ENCODE measurements at regions not wholly inside any gene's neighbourhood (a gene's known extent, or its start where the extent isn't known, plus 50 kb on each side); places are given as distances from the start of the nearest gene placed in this dataset.

DNA sequence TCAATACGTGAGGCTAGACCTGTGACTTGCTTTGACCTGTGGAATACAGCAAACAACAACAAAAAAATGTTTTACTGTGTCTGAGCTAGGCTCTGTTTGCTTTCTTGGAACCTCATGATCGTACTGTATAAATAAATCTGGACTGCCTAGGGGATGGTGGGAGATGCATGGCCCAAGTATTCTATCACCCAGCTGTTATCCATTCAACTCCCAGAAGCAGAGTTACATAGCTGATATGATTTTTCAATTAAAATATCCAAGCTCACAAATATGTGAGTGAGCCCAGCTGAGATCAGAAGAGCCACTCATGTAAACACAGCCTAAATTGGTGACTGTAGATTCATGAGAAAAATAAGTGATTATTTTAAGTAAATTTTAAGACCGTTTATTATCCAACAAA lies 154.1 kb upstream of the THUMPD2 start:
- no peak for DNase-seq (ENCODE audit: low spot score in 2 of 2)
- WGBS, 2 donors = 64 to 66% methylated on average over 3 of the region's 3 CpGs
- H3K36me3 ChIP-seq = no peaks in the 10 kb centered on the region

DNA sequence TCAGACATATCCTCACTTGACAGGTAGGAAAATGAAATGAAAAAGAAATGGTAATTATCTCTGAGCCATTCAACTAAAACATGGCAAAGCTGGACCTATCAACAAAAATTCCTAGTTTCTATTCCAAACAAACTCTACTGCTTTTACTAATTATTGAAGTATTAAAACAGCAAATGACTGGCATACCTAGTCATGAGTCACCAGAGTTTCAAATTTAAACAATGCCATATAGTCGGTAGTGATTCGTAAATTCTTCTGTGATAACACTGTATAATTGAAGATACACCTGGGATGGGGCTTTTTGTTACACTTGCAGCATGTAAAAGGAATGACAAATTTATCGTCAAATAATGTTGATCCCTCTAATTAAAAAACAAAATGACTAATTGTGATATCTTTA lies 153.1 kb upstream of the THUMPD2 start:
- TF ChIP-seq EP300 (IDR thresholded peaks at IDR 0.05) = no peak
- no peaks in the 10 kb centered on the region for H3K27me3 ChIP-seq
- H3K9me3 ChIP-seq = no peaks in the 10 kb centered on the region
- 92% methylated on average over 3 of the region's 3 CpGs for WGBS, 2 donors
- DNase-seq (ENCODE audit: low spot score in 2 of 2) = no peak
- H3K36me3 ChIP-seq = no peaks in the 10 kb centered on the region
- no peaks in the 10 kb centered on the region for H3K4me1 ChIP-seq
- H3K4me3 ChIP-seq = no peak overlapping the region
- no peak overlapping the region for H3K27ac ChIP-seq

More for the DNA sequence above, 154.1 kb upstream of the THUMPD2 start:
- Histone ChIP-seq H3K4me3 (no peak overlapping the region), H3K27ac (no peak overlapping the region), H3K27me3 (no peaks in the 10 kb centered on the region), H3K9me3 (no peaks in the 10 kb centered on the region), H3K4me1 (no peaks in the 10 kb centered on the region)
- TF ChIP-seq POLR2A (IDR thresholded peaks at IDR 0.05) (no peak), CTCF (IDR thresholded peaks at IDR 0.05) (no peak), EP300 (IDR thresholded peaks at IDR 0.05) (no peak)

- TF ChIP-seq POLR2A (IDR thresholded peaks at IDR 0.05) (no peak), CTCF (IDR thresholded peaks at IDR 0.05) (no peak), EP300 (IDR thresholded peaks at IDR 0.05) (no peak)
- H3K4me3 ChIP-seq = no peak overlapping the region
- no peak overlapping the region for H3K27ac ChIP-seq
- no peaks in the 10 kb centered on the region for H3K27me3 ChIP-seq
- DNase-seq (ENCODE audit: low spot score in 2 of 2) = no peak
- 85 to 88% methylated on average over 7 of the region's 7 CpGs for WGBS, 2 donors
- no peaks in the 10 kb centered on the region for H3K36me3 ChIP-seq
- no peaks in the 10 kb centered on the region for H3K9me3 ChIP-seq
- H3K4me1 ChIP-seq = no peaks in the 10 kb centered on the region
Observed at GRCh38 chr2:39930175-39930917, 151.3 kb upstream of the THUMPD2 start.

GRCh38 chr2:39929531-39929930 lies 150.5 kb upstream of the THUMPD2 start:
- TF ChIP-seq EP300 (IDR thresholded peaks at IDR 0.05) (no peak), CTCF (IDR thresholded peaks at IDR 0.05) (no peak), POLR2A (IDR thresholded peaks at IDR 0.05) (no peak)
- H3K9me3 ChIP-seq = no peaks in the 10 kb centered on the region
- H3K4me3 ChIP-seq = no peak overlapping the region
- DNase-seq (ENCODE audit: low spot score in 2 of 2) = no peak
- H3K27me3 ChIP-seq = no peaks in the 10 kb centered on the region
- H3K4me1 ChIP-seq = no peaks in the 10 kb centered on the region
- H3K27ac ChIP-seq = no peak overlapping the region
- H3K36me3 ChIP-seq = no peaks in the 10 kb centered on the region
- WGBS, 2 donors = 94 to 100% methylated on average over 2 of the region's 2 CpGs

DNA sequence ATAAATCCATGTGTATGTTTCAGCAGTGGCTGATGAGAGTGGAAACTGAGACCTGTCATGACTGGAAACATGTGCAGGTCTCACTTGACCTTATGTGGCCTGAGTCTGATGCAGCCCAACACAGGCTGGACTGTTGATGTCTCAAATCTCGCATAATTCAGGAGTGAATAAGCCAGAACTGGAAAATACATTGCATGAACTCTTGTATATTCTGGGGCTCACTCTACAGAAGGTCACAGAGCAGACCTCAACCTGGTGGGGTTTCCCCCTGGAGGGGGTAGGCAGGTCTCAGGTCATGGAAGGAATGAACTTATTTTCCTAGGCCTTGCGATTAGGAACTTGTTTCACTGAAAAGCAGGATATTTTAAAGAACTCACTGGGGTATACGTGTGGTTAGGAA lies 146.3 kb upstream of the THUMPD2 start:
- no peaks in the 10 kb centered on the region for H3K27me3 ChIP-seq
- no peak for TF ChIP-seq POLR2A (IDR thresholded peaks at IDR 0.05)
- no peak for TF ChIP-seq EP300 (IDR thresholded peaks at IDR 0.05)
- TF ChIP-seq CTCF (IDR thresholded peaks at IDR 0.05) = no peak
- WGBS, 2 donors = 95% methylated on average over 3 of the region's 3 CpGs

More for the DNA sequence above, 146.3 kb upstream of the THUMPD2 start:
- no peaks in the 10 kb centered on the region for H3K4me1 ChIP-seq
- no peak overlapping the region for H3K4me3 ChIP-seq
- H3K9me3 ChIP-seq = no peaks in the 10 kb centered on the region
- no peak for DNase-seq (ENCODE audit: low spot score in 2 of 2)
- no peak overlapping the region for H3K27ac ChIP-seq
- no peaks in the 10 kb centered on the region for H3K36me3 ChIP-seq
